ENCODE measurements at regions not wholly inside any gene's neighbourhood (a gene's known extent, or its start where the extent isn't known, plus 50 kb on each side); places are given as distances from the start of the nearest gene placed in this dataset.

GRCh38 chr4:41424522-41424921, 113.4 kb upstream of the LIMCH1 start:
- no peak for FAIRE-seq
- no peak for DNase-seq (ENCODE audit: insufficient read length, low spot score)

- FAIRE-seq (no peak), DNase-seq (ENCODE audit: insufficient read length, low spot score) (no peak)
Observed at GRCh38 chr4:41425650-41426049, 112.3 kb upstream of the LIMCH1 start.

- no peak for DNase-seq (ENCODE audit: insufficient read length, low spot score)
- no peak for FAIRE-seq
Observed at GRCh38 chr4:41426539-41426938, 111.4 kb upstream of the LIMCH1 start.

GRCh38 chr4:41427306-41427882, 110.6 kb upstream of the LIMCH1 start:
- DNase-seq (ENCODE audit: insufficient read length, low spot score), result no peak
- no peak for FAIRE-seq

- FAIRE-seq, result no peak
- no peak for DNase-seq (ENCODE audit: insufficient read length, low spot score)
Observed at GRCh38 chr4:41427931-41428600, 109.9 kb upstream of the LIMCH1 start.

GRCh38 chr4:41428601-41429279, 109.2 kb upstream of the LIMCH1 start:
- FAIRE-seq (no peak), DNase-seq (ENCODE audit: insufficient read length, low spot score) (no peak)

GRCh38 chr4:41429280-41429669, 108.7 kb upstream of the LIMCH1 start:
- DNase-seq (ENCODE audit: insufficient read length, low spot score), result no peak
- no peak for FAIRE-seq

GRCh38 chr4:41430792-41431191, 107.2 kb upstream of the LIMCH1 start:
- no peak for DNase-seq (ENCODE audit: insufficient read length, low spot score)
- FAIRE-seq, result no peak

- no peak for DNase-seq (ENCODE audit: insufficient read length, low spot score)
- FAIRE-seq, result no peak
Observed at GRCh38 chr4:41431276-41431675, 106.7 kb upstream of the LIMCH1 start.

- FAIRE-seq, result no peak
- DNase-seq (ENCODE audit: insufficient read length, low spot score), result no peak
Observed at GRCh38 chr4:41432219-41432618, 105.7 kb upstream of the LIMCH1 start.

- no peak for FAIRE-seq
- DNase-seq (ENCODE audit: insufficient read length, low spot score), result no peak
Observed at GRCh38 chr4:41432881-41433280, 105.1 kb upstream of the LIMCH1 start.

- FAIRE-seq (no peak), DNase-seq (ENCODE audit: insufficient read length, low spot score) (no peak)
Observed at GRCh38 chr4:41433361-41433760, 104.6 kb upstream of the LIMCH1 start.

- FAIRE-seq (no peak), DNase-seq (ENCODE audit: insufficient read length, low spot score) (no peak)
Observed at GRCh38 chr4:41435510-41435909, 102.4 kb upstream of the LIMCH1 start.

- FAIRE-seq (no peak), DNase-seq (ENCODE audit: insufficient read length, low spot score) (no peak)
Observed at GRCh38 chr4:41436419-41436818, 101.5 kb upstream of the LIMCH1 start.

- FAIRE-seq (no peak), DNase-seq (ENCODE audit: insufficient read length, low spot score) (no peak)
Observed at GRCh38 chr4:41437111-41437536, 100.8 kb upstream of the LIMCH1 start.

- FAIRE-seq (no peak), DNase-seq (ENCODE audit: insufficient read length, low spot score) (no peak)
Observed at GRCh38 chr4:41438931-41439297, 99.0 kb upstream of the LIMCH1 start.

GRCh38 chr4:41442810-41443209, 95.1 kb upstream of the LIMCH1 start:
- no peak for FAIRE-seq
- DNase-seq (ENCODE audit: insufficient read length, low spot score), result no peak

- no peak for DNase-seq (ENCODE audit: insufficient read length, low spot score)
- FAIRE-seq, result no peak
Observed at GRCh38 chr4:41443340-41444079, 94.4 kb upstream of the LIMCH1 start.

GRCh38 chr4:41446391-41446790, 91.6 kb upstream of the LIMCH1 start:
- FAIRE-seq, result no peak
- DNase-seq (ENCODE audit: insufficient read length, low spot score), result no peak

GRCh38 chr4:41446981-41447725, 90.8 kb upstream of the LIMCH1 start:
- no peak for DNase-seq (ENCODE audit: insufficient read length, low spot score)
- no peak for FAIRE-seq

GRCh38 chr4:41448934-41449333, 89.0 kb upstream of the LIMCH1 start:
- FAIRE-seq (no peak), DNase-seq (ENCODE audit: insufficient read length, low spot score) (no peak)
